ENCODE measurements at regions not wholly inside any gene's neighbourhood (a gene's known extent, or its start where the extent isn't known, plus 50 kb on each side); places are given as distances from the start of the nearest gene placed in this dataset.
"Not testable (repeated sequence)": the region's sequence is repeated elsewhere in the genome, so short reads cannot be mapped to it uniquely, and the experiment has no call there.

DNA sequence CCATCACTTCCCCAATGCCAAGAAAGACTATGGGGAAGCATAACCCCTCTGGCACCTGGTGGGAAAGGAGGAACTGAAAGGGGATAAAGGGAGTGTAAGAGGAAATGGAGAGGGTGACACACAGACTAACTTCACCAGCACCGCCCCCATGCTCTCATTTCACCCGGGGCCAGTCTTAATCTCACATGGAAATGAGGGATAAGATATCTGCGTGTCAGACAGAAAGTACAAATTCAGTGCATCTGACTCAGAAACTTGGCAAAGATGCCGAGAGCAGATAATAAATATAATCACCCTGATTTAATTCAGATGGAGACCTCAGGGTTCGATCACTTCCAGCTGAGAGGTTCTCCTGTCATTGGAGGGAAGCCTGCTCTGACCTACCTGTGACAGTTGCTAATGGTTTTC lies 191.6 kb downstream of the DUSP6 start:
- Histone ChIP-seq H3K27ac (ENCODE audit: low read depth in 1 of 2, low read length in 2 of 2) (no peak overlapping the region), H3K9me3 (ENCODE audit: control insufficient read depth, low read length) (no peaks in the 10 kb centered on the region), H3K36me3 (ENCODE audit: control insufficient read depth in 1 of 2, insufficient read depth in 2 of 2, low read length in 1 of 2) (no peaks in the 10 kb centered on the region), H3K27me3 (ENCODE audit: control insufficient read depth in 1 of 2, insufficient read depth in 2 of 2, low read length in 1 of 2) (no peaks in the 10 kb centered on the region), H3K4me1 (ENCODE audit: control insufficient read depth in 1 of 2, insufficient read depth in 2 of 2, low read length in 2 of 2) (no peaks in the 10 kb centered on the region), H3K4me3 (ENCODE audit: low read length in 2 of 2) (no peak overlapping the region)
- DNase-seq = peak; percentile 73 to 74
- intact Hi-C loops (cut with DNase I) = loop anchor here (10.0 kb wide), 2 partner anchors 64 to 364 kb away; partner anchors contain the start of genes GALNT4 (in 1 of the 2) and POC1B (in 1 of the 2)
- 47 to 52% methylated on average over 5 of the region's 5 CpGs for WGBS, 2 donors
- peak; percentile 64 for ATAC-seq (ENCODE audit: low FRiP score)

DNA sequence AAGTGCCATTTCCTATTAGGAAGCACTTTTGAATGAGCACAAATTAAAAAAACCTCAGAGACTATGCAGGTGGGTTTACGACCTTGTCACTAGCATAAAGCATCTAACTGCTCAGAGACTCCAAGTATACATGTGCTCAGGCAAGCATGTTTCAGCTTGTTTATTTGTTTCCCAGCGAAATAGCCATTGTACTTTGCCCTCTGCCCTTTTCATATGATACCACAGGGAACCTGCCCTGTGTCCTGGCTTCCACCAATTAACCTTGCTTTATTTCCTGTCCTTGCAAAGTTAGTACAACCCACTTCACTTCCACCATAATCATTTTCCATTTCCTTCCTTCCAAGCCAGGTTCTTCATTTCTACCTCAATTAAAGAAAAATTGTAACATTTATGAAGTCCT lies 194.9 kb downstream of the DUSP6 start:
- Histone ChIP-seq H3K27ac (ENCODE audit: low read depth in 1 of 2, low read length in 2 of 2) (no peak overlapping the region), H3K4me1 (ENCODE audit: control insufficient read depth in 1 of 2, insufficient read depth in 2 of 2, low read length in 2 of 2) (no peaks in the 10 kb centered on the region), H3K9me3 (ENCODE audit: control insufficient read depth, low read length) (no peaks in the 10 kb centered on the region), H3K27me3 (ENCODE audit: control insufficient read depth in 1 of 2, insufficient read depth in 2 of 2, low read length in 1 of 2) (no peaks in the 10 kb centered on the region), H3K36me3 (ENCODE audit: control insufficient read depth in 1 of 2, insufficient read depth in 2 of 2, low read length in 1 of 2) (no peaks in the 10 kb centered on the region), H3K4me3 (ENCODE audit: low read length in 2 of 2) (no peak overlapping the region)
- no peak for ATAC-seq (ENCODE audit: low FRiP score)
- no peak for DNase-seq
- intact Hi-C loops (cut with DNase I) = no loop called here
- WGBS, 2 donors = 95 to 100% methylated on average over 2 of the region's 2 CpGs

DNA sequence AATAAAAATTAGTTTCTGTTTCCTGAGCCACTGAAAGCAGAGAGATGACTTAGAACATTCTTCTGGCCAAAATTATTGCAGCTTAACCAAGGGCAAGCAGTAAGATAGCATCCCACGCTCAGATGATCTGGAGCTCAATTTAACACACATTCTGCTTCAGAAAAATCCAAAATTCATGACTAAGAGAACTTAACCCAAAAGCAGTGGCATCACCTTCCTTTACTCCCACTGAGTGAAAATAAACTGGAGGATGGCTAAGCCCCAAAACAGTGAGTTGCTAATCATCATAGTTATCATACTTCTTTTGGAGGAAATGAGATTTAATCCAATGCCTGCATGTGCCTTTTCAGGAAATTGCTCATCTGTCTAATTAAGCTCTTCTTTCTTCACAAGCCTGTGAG lies 195.4 kb downstream of the DUSP6 start:
- Histone ChIP-seq H3K36me3 (ENCODE audit: control insufficient read depth in 1 of 2, insufficient read depth in 2 of 2, low read length in 1 of 2) (no peaks in the 10 kb centered on the region), H3K4me1 (ENCODE audit: control insufficient read depth in 1 of 2, insufficient read depth in 2 of 2, low read length in 2 of 2) (no peaks in the 10 kb centered on the region), H3K9me3 (ENCODE audit: control insufficient read depth, low read length) (no peaks in the 10 kb centered on the region), H3K27ac (ENCODE audit: low read depth in 1 of 2, low read length in 2 of 2) (no peak overlapping the region), H3K27me3 (ENCODE audit: control insufficient read depth in 1 of 2, insufficient read depth in 2 of 2, low read length in 1 of 2) (no peaks in the 10 kb centered on the region), H3K4me3 (ENCODE audit: low read length in 2 of 2) (no peak overlapping the region)
- DNase-seq (no peak), ATAC-seq (ENCODE audit: low FRiP score) (no peak)
- 82 to 90% methylated on average over 1 of the region's 1 CpG for WGBS, 2 donors
- intact Hi-C loops (cut with DNase I) = no loop called here

DNA sequence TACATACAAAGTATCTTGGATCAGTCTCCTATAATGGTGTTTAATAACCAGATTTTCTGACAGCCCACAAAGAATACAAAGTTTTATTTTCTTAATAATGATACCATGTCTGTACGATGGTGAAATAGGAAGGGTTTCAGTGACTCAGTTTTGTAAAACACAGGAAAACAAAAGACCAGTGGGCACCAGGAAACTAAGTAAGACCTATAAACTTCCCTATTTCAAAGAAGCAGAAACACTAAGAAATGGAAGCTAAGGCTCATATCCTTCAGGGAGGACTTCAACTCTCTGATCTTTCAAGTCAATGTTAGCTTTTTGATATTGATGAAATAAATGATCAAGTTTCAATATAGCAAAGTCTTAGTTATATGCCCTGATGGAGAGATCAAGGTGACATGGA lies 196.0 kb downstream of the DUSP6 start:
- H3K27ac ChIP-seq (ENCODE audit: low read depth in 1 of 2, low read length in 2 of 2) = no peak overlapping the region
- ATAC-seq (ENCODE audit: low FRiP score) (no peak), DNase-seq (no peak)
- no peaks in the 10 kb centered on the region for H3K36me3 ChIP-seq (ENCODE audit: control insufficient read depth in 1 of 2, insufficient read depth in 2 of 2, low read length in 1 of 2)
- H3K27me3 ChIP-seq (ENCODE audit: control insufficient read depth in 1 of 2, insufficient read depth in 2 of 2, low read length in 1 of 2) = no peaks in the 10 kb centered on the region
- intact Hi-C loops (cut with DNase I) = no loop called here
- H3K4me3 ChIP-seq (ENCODE audit: low read length in 2 of 2) = no peak overlapping the region
- WGBS, 2 donors = 8 to 12% methylated on average over 1 of the region's 1 CpG
- H3K9me3 ChIP-seq (ENCODE audit: control insufficient read depth, low read length) = no peaks in the 10 kb centered on the region
- H3K4me1 ChIP-seq (ENCODE audit: control insufficient read depth in 1 of 2, insufficient read depth in 2 of 2, low read length in 2 of 2) = no peaks in the 10 kb centered on the region

DNA sequence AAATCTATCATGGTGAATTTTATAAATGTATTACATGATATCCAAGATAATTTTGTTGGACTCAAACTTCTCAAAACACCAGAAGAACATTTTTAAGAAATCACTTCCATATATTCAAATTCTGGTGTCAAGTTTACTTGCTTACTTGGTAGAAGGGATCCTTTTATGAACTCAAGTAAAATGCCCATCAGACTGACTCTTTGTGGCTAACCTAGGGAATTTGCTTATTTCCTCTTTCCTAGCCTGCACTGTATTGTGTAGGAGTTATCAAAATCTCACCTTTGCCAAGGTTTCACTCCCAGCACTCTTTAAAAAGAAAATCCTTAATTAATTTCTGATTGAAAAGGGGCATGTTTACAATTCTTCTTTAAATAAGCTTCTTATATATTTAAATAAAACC lies 196.5 kb downstream of the DUSP6 start:
- H3K27ac ChIP-seq (ENCODE audit: low read depth in 1 of 2, low read length in 2 of 2) = no peak overlapping the region
- H3K4me3 ChIP-seq (ENCODE audit: low read length in 2 of 2) = no peak overlapping the region
- H3K36me3 ChIP-seq (ENCODE audit: control insufficient read depth in 1 of 2, insufficient read depth in 2 of 2, low read length in 1 of 2) = no peaks in the 10 kb centered on the region
- no peaks in the 10 kb centered on the region for H3K9me3 ChIP-seq (ENCODE audit: control insufficient read depth, low read length)
- DNase-seq (no peak), ATAC-seq (ENCODE audit: low FRiP score) (no peak)
- no peaks in the 10 kb centered on the region for H3K4me1 ChIP-seq (ENCODE audit: control insufficient read depth in 1 of 2, insufficient read depth in 2 of 2, low read length in 2 of 2)
- intact Hi-C loops (cut with DNase I) = no loop called here
- H3K27me3 ChIP-seq (ENCODE audit: control insufficient read depth in 1 of 2, insufficient read depth in 2 of 2, low read length in 1 of 2) = no peaks in the 10 kb centered on the region

DNA sequence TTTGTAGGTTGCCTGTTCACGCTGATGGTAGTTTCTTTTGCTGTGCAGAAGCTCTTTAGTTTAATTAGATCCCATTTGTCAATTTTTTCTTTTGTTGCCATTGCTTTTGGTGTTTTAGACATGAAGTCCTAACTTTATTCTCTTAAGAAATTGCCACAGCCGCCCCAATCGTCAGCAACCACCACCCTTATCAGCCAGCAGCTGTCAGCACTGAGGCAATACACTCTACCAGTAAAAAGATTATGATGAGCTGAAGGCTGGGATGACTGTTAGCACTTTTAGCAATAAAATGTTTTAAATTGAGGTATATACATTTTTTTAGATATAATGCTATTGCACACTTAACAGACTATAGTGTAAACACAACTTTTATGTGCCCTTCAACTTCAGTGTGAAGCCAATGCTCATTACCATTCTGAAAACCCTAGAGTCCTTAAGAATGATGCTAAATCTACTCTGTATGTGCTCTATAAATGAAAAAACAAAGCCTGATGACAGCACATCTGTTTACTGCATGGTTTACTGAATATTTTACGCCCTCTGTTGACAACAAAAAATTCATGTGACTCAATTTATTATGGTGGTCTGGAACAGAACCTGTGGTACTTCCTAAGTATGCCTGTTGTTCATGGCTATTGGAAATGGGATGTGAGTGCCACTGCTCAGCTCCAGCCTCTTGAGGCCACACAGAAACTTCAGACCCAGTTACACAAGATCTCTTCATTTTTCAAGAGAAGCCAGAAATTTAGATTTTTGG lies 197.4 kb downstream of the DUSP6 start:
- H3K27me3 ChIP-seq (ENCODE audit: control insufficient read depth in 1 of 2, insufficient read depth in 2 of 2, low read length in 1 of 2) = no peaks in the 10 kb centered on the region
- WGBS, 2 donors = 63 to 76% methylated on average over 4 of the region's 4 CpGs
- peaks cover 1% of the 10 kb centered on the region for H3K9me3 ChIP-seq (ENCODE audit: control insufficient read depth, low read length)
- DNase-seq (no peak), ATAC-seq (ENCODE audit: low FRiP score) (no peak)
- no peak overlapping the region for H3K4me3 ChIP-seq (ENCODE audit: low read length in 2 of 2)
- intact Hi-C loops (cut with DNase I) = no loop called here
- H3K27ac ChIP-seq (ENCODE audit: low read depth in 1 of 2, low read length in 2 of 2) = no peak overlapping the region
- no peaks in the 10 kb centered on the region for H3K36me3 ChIP-seq (ENCODE audit: control insufficient read depth in 1 of 2, insufficient read depth in 2 of 2, low read length in 1 of 2)
- H3K4me1 ChIP-seq (ENCODE audit: control insufficient read depth in 1 of 2, insufficient read depth in 2 of 2, low read length in 2 of 2) = no peaks in the 10 kb centered on the region

DNA sequence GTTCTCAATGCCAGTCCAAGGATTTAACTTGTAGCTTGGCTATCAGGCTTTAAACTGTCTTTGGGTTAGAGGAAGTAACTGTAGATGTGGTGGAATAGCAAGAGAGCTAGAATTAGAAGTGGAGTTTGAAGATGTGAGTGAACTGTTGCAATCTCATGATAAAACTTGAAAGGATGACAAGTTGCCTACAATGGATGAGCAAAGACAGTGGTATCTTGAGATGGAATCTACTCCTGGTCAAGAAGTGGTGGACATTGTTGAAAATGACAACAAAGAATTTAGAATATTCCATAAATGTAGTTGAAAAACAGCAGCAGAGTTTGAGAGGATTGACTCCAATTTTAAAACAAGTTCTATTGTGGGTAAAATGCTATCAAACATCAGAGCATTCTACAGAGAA lies 199.0 kb downstream of the DUSP6 start:
- Histone ChIP-seq H3K27ac (ENCODE audit: low read depth in 1 of 2, low read length in 2 of 2) (no peak overlapping the region), H3K4me1 (ENCODE audit: control insufficient read depth in 1 of 2, insufficient read depth in 2 of 2, low read length in 2 of 2) (no peaks in the 10 kb centered on the region), H3K27me3 (ENCODE audit: control insufficient read depth in 1 of 2, insufficient read depth in 2 of 2, low read length in 1 of 2) (no peaks in the 10 kb centered on the region), H3K9me3 (ENCODE audit: control insufficient read depth, low read length) (peaks cover 1% of the 10 kb centered on the region), H3K36me3 (ENCODE audit: control insufficient read depth in 1 of 2, insufficient read depth in 2 of 2, low read length in 1 of 2) (no peaks in the 10 kb centered on the region), H3K4me3 (ENCODE audit: low read length in 2 of 2) (no peak overlapping the region)
- DNase-seq = no peak
- ATAC-seq (ENCODE audit: low FRiP score) = no peak
- intact Hi-C loops (cut with DNase I) = no loop called here

DNA sequence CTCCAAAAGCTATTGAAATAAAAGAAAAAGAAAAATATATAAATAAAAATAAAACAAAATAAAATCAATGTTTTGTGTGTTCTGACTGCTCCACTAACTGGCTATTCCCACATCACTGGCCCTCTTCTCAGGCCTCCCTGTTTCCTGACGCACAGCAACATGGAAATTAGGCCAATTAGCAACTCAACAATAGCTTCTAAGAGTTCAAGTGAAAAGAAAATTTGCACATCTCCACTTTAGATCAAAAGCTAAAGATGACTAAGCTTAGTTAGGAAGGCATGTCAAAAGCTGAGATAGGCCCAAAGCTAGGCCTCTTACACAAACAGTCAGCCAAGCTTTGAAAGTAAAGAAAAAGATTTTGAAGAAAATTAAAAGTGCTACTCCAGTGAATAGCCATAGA lies 200.8 kb downstream of the DUSP6 start:
- Histone ChIP-seq H3K27me3 (ENCODE audit: control insufficient read depth in 1 of 2, insufficient read depth in 2 of 2, low read length in 1 of 2) (no peaks in the 10 kb centered on the region), H3K4me3 (ENCODE audit: low read length in 2 of 2) (no peak overlapping the region), H3K27ac (ENCODE audit: low read depth in 1 of 2, low read length in 2 of 2) (no peak overlapping the region), H3K9me3 (ENCODE audit: control insufficient read depth, low read length) (peaks cover 1% of the 10 kb centered on the region), H3K4me1 (ENCODE audit: control insufficient read depth in 1 of 2, insufficient read depth in 2 of 2, low read length in 2 of 2) (no peaks in the 10 kb centered on the region), H3K36me3 (ENCODE audit: control insufficient read depth in 1 of 2, insufficient read depth in 2 of 2, low read length in 1 of 2) (no peaks in the 10 kb centered on the region)
- 93 to 96% methylated on average over 1 of the region's 1 CpG for WGBS, 2 donors
- ATAC-seq (ENCODE audit: low FRiP score) (no peak), DNase-seq (no peak)
- intact Hi-C loops (cut with DNase I) = no loop called here

DNA sequence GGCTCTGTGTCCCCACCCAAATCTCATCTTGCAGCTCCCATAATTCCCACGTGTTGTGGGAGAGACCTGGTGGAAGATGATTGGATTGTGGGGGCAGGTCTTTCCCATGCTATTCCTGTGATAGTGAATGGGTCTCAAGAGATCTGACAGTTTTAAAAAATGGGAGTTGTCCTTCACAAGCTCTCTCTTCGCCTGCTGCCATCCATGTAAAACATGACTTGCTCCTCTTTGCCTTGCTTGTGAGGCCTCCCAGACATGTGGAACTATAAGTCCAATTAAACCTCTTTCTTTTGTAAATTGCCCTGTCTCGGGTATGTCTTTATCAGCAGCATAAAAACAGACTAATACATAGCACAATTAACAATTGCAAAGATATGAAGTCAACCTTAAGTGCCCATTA lies 201.5 kb downstream of the DUSP6 start:
- H3K4me3 ChIP-seq (ENCODE audit: low read length in 2 of 2); ATAC-seq (ENCODE audit: low FRiP score); H3K36me3 ChIP-seq (ENCODE audit: control insufficient read depth in 1 of 2, insufficient read depth in 2 of 2, low read length in 1 of 2); H3K9me3 ChIP-seq (ENCODE audit: control insufficient read depth, low read length); H3K4me1 ChIP-seq (ENCODE audit: control insufficient read depth in 1 of 2, insufficient read depth in 2 of 2, low read length in 2 of 2); DNase-seq; H3K27me3 ChIP-seq (ENCODE audit: control insufficient read depth in 1 of 2, insufficient read depth in 2 of 2, low read length in 1 of 2); intact Hi-C loops (cut with DNase I); H3K27ac ChIP-seq (ENCODE audit: low read depth in 1 of 2, low read length in 2 of 2): not testable (repeated sequence)
- WGBS, 2 donors = 92 to 97% methylated on average over 3 of the region's 3 CpGs

Measured in aorta (tissue), 5 donors.